H9 (cell line): ENCODE measurements at regions not wholly inside any gene's neighbourhood (a gene's known extent, or its start where the extent isn't known, plus 50 kb on each side); places are given as distances from the start of the nearest gene placed in this dataset.

Source experiments
- DNase-seq: peaks from one replicate; pipeline ENCODE4 v3.0.0-alpha.2; 2017
- H2AFZ ChIP-seq: one replicate; pipeline ENCODE4 v1.6.1; 2013; ENCODE audit warnings: mild to moderate bottlenecking, low read length, control low read depth, moderate library complexity
- H2AK5ac ChIP-seq: 2 replicates; pipeline ENCODE4 v1.6.1; 2013; ENCODE audit warnings: low read length, control low read depth, mixed read lengths; ENCODE audit not compliant: insufficient read length
- H2BK120ac ChIP-seq: one replicate; pipeline ENCODE4 v1.6.1; 2013; ENCODE audit warnings: low read depth, mild to moderate bottlenecking, low read length, control low read depth, inconsistent platforms; ENCODE audit not compliant: poor library complexity, severe bottlenecking
- H2BK12ac ChIP-seq: 2 replicates; pipeline ENCODE4 v1.6.1; 2013; ENCODE audit warnings: low read length, control low read depth, mixed read lengths, low read depth; ENCODE audit not compliant: insufficient read length
- H2BK15ac ChIP-seq: 2 replicates; pipeline ENCODE4 v1.6.1; 2013; ENCODE audit warnings: low read depth, low read length, control low read depth
- H2BK20ac ChIP-seq: one replicate; pipeline ENCODE4 v1.6.1; 2013; ENCODE audit warnings: low read depth, mild to moderate bottlenecking, low read length, control low read depth, inconsistent platforms; ENCODE audit not compliant: poor library complexity, severe bottlenecking
- H2BK5ac ChIP-seq: 2 replicates; pipeline ENCODE4 v1.6.1; 2013; ENCODE audit warnings: low read length, control low read depth, mixed read lengths; ENCODE audit not compliant: insufficient read length
- H3K14ac ChIP-seq: 2 replicates; pipeline ENCODE4 v1.6.1; 2013; ENCODE audit warnings: low read length, control low read depth; ENCODE audit not compliant: insufficient read depth
- H3K18ac ChIP-seq: 2 replicates; pipeline ENCODE4 v1.6.1; 2013; ENCODE audit warnings: low read depth, mild to moderate bottlenecking, mixed read lengths, low read length, control low read depth; ENCODE audit not compliant: insufficient read length
- H3K23ac ChIP-seq: 2 replicates; pipeline ENCODE4 v1.6.1; 2013; ENCODE audit warnings: low read length, control low read depth, mixed read lengths, low read depth; ENCODE audit not compliant: insufficient read length
- H3K23me2 ChIP-seq: 2 replicates; pipeline ENCODE4 v1.6.1; 2013; ENCODE audit warnings: low read depth, mild to moderate bottlenecking, mixed read lengths, low read length, control low read depth; ENCODE audit not compliant: insufficient read length, poor library complexity, severe bottlenecking
- H3K27ac ChIP-seq: 2 replicates; pipeline ENCODE4 v1.5.1; 2013; ENCODE audit warnings: low read length, control low read depth, mixed read lengths, low read depth; ENCODE audit not compliant: insufficient read length
- H3K27me3 ChIP-seq: 2 replicates; pipeline ENCODE4 v1.6.1; 2013; ENCODE audit warnings: low read length, control low read depth, inconsistent platforms; ENCODE audit not compliant: insufficient read depth
- H3K4ac ChIP-seq: 2 replicates; pipeline ENCODE4 v1.6.1; 2013; ENCODE audit warnings: low read depth, mild to moderate bottlenecking, control low read depth, inconsistent platforms, low read length, moderate library complexity
- H3K4me1 ChIP-seq: 2 replicates; pipeline ENCODE4 v1.6.1; 2013; ENCODE audit warnings: low read length, control low read depth, inconsistent platforms; ENCODE audit not compliant: insufficient read depth
- H3K4me2 ChIP-seq: 2 replicates; pipeline ENCODE4 v1.6.1; 2013; ENCODE audit warnings: low read length, control low read depth, mixed read lengths; ENCODE audit not compliant: insufficient read length, insufficient read depth
- H3K56ac ChIP-seq: 2 replicates; pipeline ENCODE4 v1.6.1; 2013; ENCODE audit warnings: low read depth, mild to moderate bottlenecking, mixed read lengths, low read length, control low read depth; ENCODE audit not compliant: insufficient read length
- H3K79me1 ChIP-seq: 2 replicates; pipeline ENCODE4 v1.6.1; 2013; ENCODE audit warnings: low read depth, mild to moderate bottlenecking, moderate library complexity, low read length, control low read depth, inconsistent platforms; ENCODE audit not compliant: insufficient read depth, poor library complexity, severe bottlenecking
- H3K79me2 ChIP-seq: 2 replicates; pipeline ENCODE4 v1.6.1; 2013; ENCODE audit warnings: low read length, control low read depth, inconsistent platforms; ENCODE audit not compliant: insufficient read depth
- H3K9ac ChIP-seq: 2 replicates; pipeline ENCODE4 v1.6.1; 2013; ENCODE audit warnings: low read length, control low read depth, mixed read lengths; ENCODE audit not compliant: insufficient read length; ENCODE audit errors: extremely low read depth
- H3K9me3 ChIP-seq: one replicate; pipeline ENCODE4 v1.6.1; 2013; ENCODE audit warnings: low read depth, low read length, inconsistent platforms; ENCODE audit not compliant: control insufficient read depth
- H3T11ph ChIP-seq: one replicate; pipeline ENCODE4 v1.6.1; 2013; ENCODE audit warnings: mild to moderate bottlenecking, low read length, control low read depth, inconsistent platforms
- H4K20me1 ChIP-seq: one replicate; pipeline ENCODE4 v1.6.1; 2013; ENCODE audit not compliant: control insufficient read depth, insufficient read length, insufficient read depth
- H4K5ac ChIP-seq: 2 replicates; pipeline ENCODE4 v1.6.1; 2013; ENCODE audit warnings: low read depth, mild to moderate bottlenecking, mixed read lengths, low read length, control low read depth; ENCODE audit not compliant: insufficient read length
- H4K8ac ChIP-seq: replicated peaks from 2 replicates; pipeline ENCODE4 v1.6.1; 2013; ENCODE audit warnings: low read length, control low read depth, mixed read lengths, low read depth; ENCODE audit not compliant: insufficient read length
- H4K91ac ChIP-seq: 2 replicates; pipeline ENCODE4 v1.6.1; 2013; ENCODE audit warnings: low read depth, mild to moderate bottlenecking, moderate library complexity, mixed read lengths, low read length, control low read depth; ENCODE audit not compliant: insufficient read length
- H3K27ac Mint-ChIP-seq, 3 experiments: 2 replicates in 2 of 3; 3 replicates in 1 of 3; pipeline ENCODE4 v1.8.0; 2020 to 2021; ENCODE audit warnings: mixed read lengths in 3 of 3, mild to moderate bottlenecking in 1 of 3, moderate library complexity in 1 of 3
- H3K27me3 Mint-ChIP-seq: 2 replicates; pipeline ENCODE4 v1.8.0; 2021; ENCODE audit warnings: low read depth, mild to moderate bottlenecking, moderate library complexity, mixed read lengths
- H3K36me3 Mint-ChIP-seq, 3 experiments: 2 replicates in 2 of 3; 3 replicates in 1 of 3; pipeline ENCODE4 v1.8.0; 2020 to 2021; ENCODE audit warnings: low read depth in 3 of 3, mixed read lengths in 3 of 3; ENCODE audit not compliant: insufficient read depth in 1 of 3
- H3K4me1 Mint-ChIP-seq, 2 experiments: 2 replicates each; pipeline ENCODE4 v1.8.0; 2020; ENCODE audit warnings: mixed read lengths in 2 of 2
- H3K4me3 Mint-ChIP-seq, 2 experiments: 2 replicates in 1 of 2; 3 replicates in 1 of 2; pipeline ENCODE4 v1.8.0; 2020 to 2021; ENCODE audit warnings: mild to moderate bottlenecking in 2 of 2, mixed read lengths in 2 of 2, moderate library complexity in 1 of 2
- H3K9me3 Mint-ChIP-seq, 2 experiments: 2 replicates in 1 of 2; 3 replicates in 1 of 2; pipeline ENCODE4 v1.8.0; 2020; ENCODE audit warnings: mild to moderate bottlenecking in 2 of 2, mixed read lengths in 2 of 2, moderate library complexity in 1 of 2
- CTCF ChIP-seq: fragments of 200-600 bp; sonication (generic); conservative IDR thresholded peaks from 3 replicates; pipeline ENCODE4 v1.8.0; 2021; ENCODE audit warnings: antibody characterized with exemption, mild to moderate bottlenecking
- WGBS: extraction: QIAGEN DNeasy Blood & Tissue Kit; methylation state at CpG from one replicate; pipeline ENCODE4 v1.1.7; 2013; ENCODE audit warnings: missing lambda C conversion rate, low lambda C conversion rate, mixed read lengths; ENCODE audit not compliant: insufficient read length; ENCODE audit errors: extremely low coverage; 5-methylcytosine and 5-hydroxymethylcytosine counted together

GRCh38 chr10:105596749-105597148 is 955.7 kb downstream of the SORCS3 start:
- WGBS: no CpG with 5 or more reads among the region's 3 CpGs
- Histone ChIP-seq H4K8ac (no peak overlapping the region), H3K9me3 (no peaks in the 10 kb centered on the region), H3K4me2 (no peak overlapping the region), H3K79me2 (no peaks in the 10 kb centered on the region), H2BK15ac (no peak overlapping the region), H3K9ac (no peak overlapping the region), H2BK5ac (no peak overlapping the region), H2AFZ (no peak overlapping the region), H3K56ac (no peak overlapping the region), H4K20me1 (no peaks in the 10 kb centered on the region), H3K4ac (no peak overlapping the region), H3K14ac (no peak overlapping the region), H2BK20ac (no peak overlapping the region), H3K23ac (no peak overlapping the region), H2AK5ac (no peak overlapping the region), H3K18ac (no peak overlapping the region), H2BK12ac (no peak overlapping the region), H3K27ac (no peak overlapping the region), H3K23me2 (no peaks in the 10 kb centered on the region), H3K79me1 (no peaks in the 10 kb centered on the region), H3K4me1 (no peaks in the 10 kb centered on the region; the same call in 1 of the 2 replicates), H4K91ac (no peak overlapping the region), H2BK120ac (no peak overlapping the region), H4K5ac (no peak overlapping the region), H3T11ph (no peak overlapping the region), H3K27me3 (no peaks in the 10 kb centered on the region)
- Mint-ChIP-seq H3K4me3 (no peak overlapping the region), H3K9me3 (no peaks in the 10 kb centered on the region), H3K36me3 (no peaks in the 10 kb centered on the region; a peak in 1 of 7 replicates), H3K27ac (no peak overlapping the region), H3K4me1 (peaks cover under 1 to 3% of the 10 kb centered on the region in 2 experiments; a peak in 2 of 4 replicates), H3K27me3 (no peaks in the 10 kb centered on the region)
- no peak for DNase-seq
- TF ChIP-seq CTCF: no peak
